GM19463 (cell line): ENCODE measurements at regions not wholly inside any gene's neighbourhood (a gene's known extent, or its start where the extent isn't known, plus 50 kb on each side); places are given as distances from the start of the nearest gene placed in this dataset.
"Not testable (repeated sequence)": the region's sequence is repeated elsewhere in the genome, so short reads cannot be mapped to it uniquely, and the experiment has no call there.

Experiments
- ATAC-seq: cut with Tn5 transposase; IDR thresholded peaks from one replicate; pipeline ENCODE4 v1.9.1; 2021; ENCODE audit warnings: mild to moderate bottlenecking, moderate library complexity; ENCODE audit not compliant: unreplicated experiment

- ATAC-seq: no peak
Observed at GRCh38 chr1:41994195-41994894, 75.6 kb upstream of the HIVEP3 start.

GRCh38 chr1:41983451-41983850 is 64.7 kb upstream of the HIVEP3 start:
- ATAC-seq: no peak

GRCh38 chr1:41981796-41982195 is 63.1 kb upstream of the HIVEP3 start:
- ATAC-seq: no peak

GRCh38 chr1:41980827-41981653 is 62.3 kb upstream of the HIVEP3 start:
- ATAC-seq: no peak

GRCh38 chr1:41978986-41979385 is 60.3 kb upstream of the HIVEP3 start:
- ATAC-seq: no peak

- ATAC-seq: peak; percentile 44
Observed at GRCh38 chr1:41977326-41977725, 58.6 kb upstream of the HIVEP3 start.

GRCh38 chr1:41976671-41977070 is 57.9 kb upstream of the HIVEP3 start:
- peak; percentile 18 for ATAC-seq

GRCh38 chr1:41975850-41976569 is 57.3 kb upstream of the HIVEP3 start:
- ATAC-seq: no peak

- ATAC-seq: no peak
Observed at GRCh38 chr1:41975121-41975520, 56.4 kb upstream of the HIVEP3 start.

- ATAC-seq: not testable (repeated sequence)
Observed at GRCh38 chr1:41968557-41968956, 49.8 kb upstream of the HIVEP3 start.
